Smooth muscle cell (in vitro differentiated cells): ENCODE measurements at regions not wholly inside any gene's neighbourhood (a gene's known extent, or its start where the extent isn't known, plus 50 kb on each side); places are given as distances from the start of the nearest gene placed in this dataset.

Source experiments
- DNase-seq: peaks from one replicate; lab custom pipeline; 2025; ENCODE audit not compliant: unreplicated experiment; lab: John Stamatoyannopoulos, UW
- H2AFZ ChIP-seq: fragments of 200-600 bp; sonication (generic); 2 replicates; pipeline ENCODE4 v1.6.0; 2016; ENCODE audit warnings: antibody characterized with exemption, low read depth, mild to moderate bottlenecking
- H3F3A ChIP-seq: fragments of 200-600 bp; sonication (generic); 2 replicates; pipeline ENCODE4 v1.6.0; 2017; ENCODE audit warnings: antibody characterized with exemption, low read depth
- H3K27ac ChIP-seq: fragments of 200-600 bp; sonication (generic); 2 replicates; pipeline ENCODE4 v1.5.1; 2016; ENCODE audit warnings: low read depth, mild to moderate bottlenecking
- H3K27me3 ChIP-seq: fragments of 200-600 bp; sonication (generic); 2 replicates; pipeline ENCODE4 v1.6.1; 2016; ENCODE audit warnings: low read depth, mild to moderate bottlenecking
- H3K36me3 ChIP-seq: fragments of 200-600 bp; sonication (generic); 2 replicates; pipeline ENCODE4 v1.5.1; 2016; ENCODE audit warnings: low read depth
- H3K4me1 ChIP-seq: fragments of 200-600 bp; sonication (generic); 2 replicates; pipeline ENCODE4 v1.5.1; 2016; ENCODE audit warnings: low read depth
- H3K4me2 ChIP-seq: fragments of 200-600 bp; sonication (generic); 2 replicates; pipeline ENCODE4 v1.6.0; 2016; ENCODE audit warnings: mild to moderate bottlenecking
- H3K4me3 ChIP-seq: fragments of 200-600 bp; sonication (generic); 2 replicates; pipeline ENCODE4 v1.5.1; 2016; ENCODE audit warnings: mild to moderate bottlenecking
- H3K79me2 ChIP-seq: fragments of 200-600 bp; sonication (generic); 2 replicates; pipeline ENCODE4 v1.6.0; 2016; ENCODE audit warnings: low read depth, mild to moderate bottlenecking
- H3K9ac ChIP-seq: fragments of 200-600 bp; sonication (generic); 2 replicates; pipeline ENCODE4 v1.6.0; 2016; ENCODE audit warnings: low read depth
- H3K9me3 ChIP-seq: fragments of 200-600 bp; sonication (generic); replicated peaks from 2 replicates; pipeline ENCODE4 v1.5.1; 2016; ENCODE audit warnings: low read depth
- H4K20me1 ChIP-seq: fragments of 200-600 bp; sonication (generic); 2 replicates; pipeline ENCODE4 v1.6.0; 2016; ENCODE audit warnings: low read depth
- WGBS: methylation state at CpG from one replicate; pipeline ENCODE4 v1.1.7; 2016; ENCODE audit warnings: low lambda C conversion rate; 5-methylcytosine and 5-hydroxymethylcytosine counted together
- TF ChIP-seq, protein P1 (sequence below): fragments of 200-600 bp; sonication (generic); IDR thresholded peaks from 2 replicates; pipeline ENCODE4 v1.5.1; 2017; ENCODE audit warnings: borderline replicate concordance, mild to moderate bottlenecking, antibody characterized with exemption; ENCODE audit not compliant: insufficient read depth, poor library complexity, severe bottlenecking

DNA sequence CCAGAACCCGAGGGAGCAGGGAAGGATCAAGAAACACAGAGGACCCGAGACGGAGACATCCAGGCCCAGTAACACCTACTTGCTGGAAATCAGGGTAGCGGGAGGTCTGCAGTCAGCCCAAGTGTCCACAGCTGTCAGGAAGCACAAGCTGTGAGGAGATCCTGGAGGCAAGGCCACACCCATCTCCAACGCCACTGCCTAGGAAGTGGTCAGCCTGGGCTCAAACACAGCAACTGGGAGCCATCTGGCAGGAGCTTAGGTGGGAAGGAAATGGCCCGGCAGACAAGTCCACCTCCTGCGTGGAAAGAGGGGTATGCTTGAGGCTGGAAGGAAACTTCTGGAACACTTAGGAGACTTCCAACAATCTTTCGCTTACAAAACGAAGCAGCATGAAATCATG lies 407.1 kb downstream of the VPS13C start:
- Histone ChIP-seq H3K4me3 (no peak overlapping the region), H3K36me3 (no peaks in the 10 kb centered on the region), H3K27ac (no peak overlapping the region), H3K79me2 (no peaks in the 10 kb centered on the region), H3K9ac (no peak overlapping the region), H4K20me1 (no peaks in the 10 kb centered on the region), H2AFZ (no peak overlapping the region), H3F3A (no peaks in the 10 kb centered on the region), H3K27me3 (no peaks in the 10 kb centered on the region), H3K4me1 (no peaks in the 10 kb centered on the region), H3K9me3 (no peaks in the 10 kb centered on the region), H3K4me2 (no peak overlapping the region)
- TF ChIP-seq, protein P1, sequence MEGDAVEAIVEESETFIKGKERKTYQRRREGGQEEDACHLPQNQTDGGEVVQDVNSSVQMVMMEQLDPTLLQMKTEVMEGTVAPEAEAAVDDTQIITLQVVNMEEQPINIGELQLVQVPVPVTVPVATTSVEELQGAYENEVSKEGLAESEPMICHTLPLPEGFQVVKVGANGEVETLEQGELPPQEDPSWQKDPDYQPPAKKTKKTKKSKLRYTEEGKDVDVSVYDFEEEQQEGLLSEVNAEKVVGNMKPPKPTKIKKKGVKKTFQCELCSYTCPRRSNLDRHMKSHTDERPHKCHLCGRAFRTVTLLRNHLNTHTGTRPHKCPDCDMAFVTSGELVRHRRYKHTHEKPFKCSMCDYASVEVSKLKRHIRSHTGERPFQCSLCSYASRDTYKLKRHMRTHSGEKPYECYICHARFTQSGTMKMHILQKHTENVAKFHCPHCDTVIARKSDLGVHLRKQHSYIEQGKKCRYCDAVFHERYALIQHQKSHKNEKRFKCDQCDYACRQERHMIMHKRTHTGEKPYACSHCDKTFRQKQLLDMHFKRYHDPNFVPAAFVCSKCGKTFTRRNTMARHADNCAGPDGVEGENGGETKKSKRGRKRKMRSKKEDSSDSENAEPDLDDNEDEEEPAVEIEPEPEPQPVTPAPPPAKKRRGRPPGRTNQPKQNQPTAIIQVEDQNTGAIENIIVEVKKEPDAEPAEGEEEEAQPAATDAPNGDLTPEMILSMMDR: no peak
- no peak for DNase-seq
- WGBS: 79% methylated on average over 9 of the region's 9 CpGs

DNA sequence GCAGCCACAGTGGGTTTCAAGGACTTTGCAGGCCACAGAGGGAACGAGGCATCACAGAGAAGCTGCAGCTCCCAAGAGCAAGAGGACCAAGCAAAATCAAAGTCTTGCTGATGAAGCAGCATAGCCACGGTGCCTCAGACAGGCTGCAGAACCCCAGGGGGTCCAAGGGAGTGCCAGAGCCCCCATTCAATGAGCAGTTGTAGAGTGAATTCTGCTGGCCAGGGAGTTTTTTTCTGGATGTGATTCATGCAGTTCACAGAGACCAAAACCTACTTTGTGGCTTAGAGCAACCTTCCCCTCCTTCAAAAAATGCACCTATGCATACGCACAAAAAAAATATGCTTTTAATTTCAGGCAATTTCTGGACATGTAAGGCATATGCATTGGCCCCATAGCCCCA lies 409.0 kb downstream of the VPS13C start:
- WGBS: 42% methylated on average over 3 of the region's 3 CpGs
- no peak overlapping the region for H3K27ac ChIP-seq
- no peak overlapping the region for H3K4me3 ChIP-seq
- no peaks in the 10 kb centered on the region for H3K79me2 ChIP-seq
- no peak for DNase-seq
- no peaks in the 10 kb centered on the region for H3F3A ChIP-seq
- H3K4me2 ChIP-seq: no peak overlapping the region
- H3K36me3 ChIP-seq: no peaks in the 10 kb centered on the region
- H3K4me1 ChIP-seq: no peaks in the 10 kb centered on the region
- H3K9ac ChIP-seq: no peak overlapping the region
- H3K9me3 ChIP-seq: no peaks in the 10 kb centered on the region
- H3K27me3 ChIP-seq: peaks cover 10% of the 10 kb centered on the region
- TF ChIP-seq, protein P1: no peak
- no peak overlapping the region for H2AFZ ChIP-seq
- H4K20me1 ChIP-seq: no peaks in the 10 kb centered on the region

DNA sequence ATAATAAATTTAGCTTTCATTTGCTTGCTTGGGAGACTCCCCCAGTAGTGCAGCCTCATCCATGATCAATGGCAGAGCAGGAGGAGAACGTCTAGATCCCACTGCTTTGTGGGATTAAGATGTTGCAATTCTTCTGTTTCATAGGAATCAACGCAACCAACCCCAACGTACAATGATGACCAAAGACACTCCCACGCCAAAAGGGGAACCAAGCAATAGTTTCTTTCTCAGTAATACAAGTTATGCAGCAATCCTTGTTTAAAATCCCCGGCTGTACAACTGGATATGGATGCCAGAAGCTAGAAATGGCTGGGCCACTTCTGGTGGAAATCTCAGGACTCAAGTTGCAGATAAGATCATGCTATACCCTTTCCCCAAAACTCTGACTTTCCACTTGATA lies 411.2 kb downstream of the VPS13C start:
- no peak overlapping the region for H3K4me2 ChIP-seq
- no peaks in the 10 kb centered on the region for H3K36me3 ChIP-seq
- DNase-seq: no peak
- peaks cover 4% of the 10 kb centered on the region for H3K4me1 ChIP-seq
- no peak overlapping the region for H2AFZ ChIP-seq
- H4K20me1 ChIP-seq: no peaks in the 10 kb centered on the region
- peaks cover 10% of the 10 kb centered on the region for H3K27me3 ChIP-seq
- 89% methylated on average over 5 of the region's 5 CpGs for WGBS
- no peaks in the 10 kb centered on the region for H3F3A ChIP-seq
- TF ChIP-seq, protein P1: no peak
- no peaks in the 10 kb centered on the region for H3K9me3 ChIP-seq
- H3K27ac ChIP-seq: no peak overlapping the region
- no peak overlapping the region for H3K4me3 ChIP-seq
- H3K9ac ChIP-seq: no peak overlapping the region
- H3K79me2 ChIP-seq: no peaks in the 10 kb centered on the region

DNA sequence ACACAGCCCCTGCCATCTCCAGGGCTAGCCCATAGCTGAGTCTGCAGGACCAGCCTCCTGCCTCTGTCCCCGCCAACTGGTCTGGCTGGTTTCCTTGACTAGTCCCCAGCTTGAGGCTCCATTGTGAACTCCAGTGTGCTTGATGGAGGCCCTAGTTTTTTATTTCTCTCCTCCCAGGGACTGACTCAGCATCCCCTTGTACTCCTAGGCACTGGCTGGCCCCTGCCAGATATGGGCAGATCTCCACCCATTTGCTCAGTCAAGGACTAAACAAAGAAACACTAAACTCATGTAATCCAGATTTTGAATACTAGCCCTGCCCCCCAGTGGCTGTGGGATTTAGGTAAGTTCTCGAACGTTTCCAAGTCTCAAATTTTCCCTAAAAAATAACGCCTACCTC lies 415.4 kb upstream of the RORA start:
- H3K79me2 ChIP-seq: no peaks in the 10 kb centered on the region
- H4K20me1 ChIP-seq: no peaks in the 10 kb centered on the region
- H3K27ac ChIP-seq: no peak overlapping the region
- H3K36me3 ChIP-seq: no peaks in the 10 kb centered on the region
- H3F3A ChIP-seq: no peaks in the 10 kb centered on the region
- H3K4me3 ChIP-seq: no peak overlapping the region
- H3K27me3 ChIP-seq: peaks cover 10% of the 10 kb centered on the region
- H2AFZ ChIP-seq: no peak overlapping the region
- no peak overlapping the region for H3K4me2 ChIP-seq
- no peaks in the 10 kb centered on the region for H3K9me3 ChIP-seq
- H3K9ac ChIP-seq: no peak overlapping the region
- peaks cover 4% of the 10 kb centered on the region for H3K4me1 ChIP-seq
- TF ChIP-seq, protein P1: no peak
- WGBS: 90% methylated on average over 4 of the region's 4 CpGs
- DNase-seq: no peak
